Endothelial cell of umbilical vein (primary cell): ENCODE measurements at regions not wholly inside any gene's neighbourhood (a gene's known extent, or its start where the extent isn't known, plus 50 kb on each side); places are given as distances from the start of the nearest gene placed in this dataset.

ENCODE experiments used
- BruUV-seq: library from RNA; stranded (reverse); fragments of 400-500 nt; replicated peaks from 2 replicates; lab custom pipeline; 2021; lab: Mats Ljungman, UMichigan
- CTCF ChIA-PET: fragments of 300-600, 350-600 bp; sonication (Branson Sonifier 250); formaldehyde crosslinking; loops from one replicate; lab custom pipeline; 2021; ENCODE audit warnings: antibody characterized with exemption, inconsistent platforms; lab: Charles Lee
- POLR2A ChIA-PET: fragments of 300-600, 350-600 bp; sonication (Branson Sonifier 250); formaldehyde crosslinking; loops from one replicate; lab custom pipeline; 2021; ENCODE audit warnings: antibody characterized with exemption, inconsistent platforms; lab: Charles Lee
- DNase-seq: peaks from one replicate; pipeline ENCODE4 v3.0.0-alpha.2; 2011; ENCODE audit warnings: low read depth, low spot score
- FAIRE-seq: peaks from 2 replicates; lab custom pipeline; 2011; peaks lifted over from hg19 to GRCh38; lab: Jason Lieb, UNC
- H2AFZ ChIP-seq: 2 replicates; pipeline ENCODE4 v1.6.0; 2012; ENCODE audit warnings: low read depth, low read length, control low read depth, inconsistent platforms
- H3K27ac ChIP-seq: 2 replicates; pipeline ENCODE4 v1.5.1; 2011; ENCODE audit warnings: low read depth, mild to moderate bottlenecking, control low read depth, low read length, moderate library complexity; ENCODE audit not compliant: insufficient read depth
- H3K27me3 ChIP-seq, 2 experiments: 2 replicates each; pipeline versions ENCODE4 v1.6.0 to v1.6.1; 2011; ENCODE audit warnings: low read length in 2 of 2, mixed read lengths in 1 of 2; ENCODE audit not compliant: control insufficient read depth in 2 of 2, insufficient read depth in 2 of 2
- H3K36me3 ChIP-seq, 2 experiments: 2 replicates in 1 of 2; 3 replicates in 1 of 2; pipeline ENCODE4 v1.5.1; 2011; ENCODE audit warnings: low read length in 2 of 2, mild to moderate bottlenecking in 1 of 2, moderate library complexity in 1 of 2; ENCODE audit not compliant: control insufficient read depth in 2 of 2, insufficient read depth in 2 of 2; ENCODE audit errors: extremely low read depth in 1 of 2
- H3K4me1 ChIP-seq: 3 replicates; pipeline ENCODE4 v1.5.1; 2011; ENCODE audit warnings: mild to moderate bottlenecking, low read length; ENCODE audit not compliant: control insufficient read depth, insufficient read depth; ENCODE audit errors: extremely low read depth
- H3K4me2 ChIP-seq: 2 replicates; pipeline ENCODE4 v1.6.1; 2011; ENCODE audit warnings: low read length, control low read depth, mixed read lengths; ENCODE audit not compliant: insufficient read depth
- H3K4me3 ChIP-seq, 3 experiments: fragments of 200-600 bp in 1 of 3; sonication (generic), shearing (Covaris generic) in 1 of 3; replicated peaks in 1 of 3; 2 replicates each; pipeline ENCODE4 v1.5.1; 2011 to 2016; ENCODE audit warnings: control low read depth in 3 of 3, low read length in 3 of 3, mild to moderate bottlenecking in 2 of 3, inconsistent platforms in 1 of 3, low read depth in 1 of 3, moderate library complexity in 1 of 3; ENCODE audit not compliant: insufficient read depth in 1 of 3
- H3K79me2 ChIP-seq: 2 replicates; pipeline ENCODE4 v1.6.0; 2012; ENCODE audit warnings: low read length, inconsistent platforms; ENCODE audit not compliant: control insufficient read depth, insufficient read depth
- H3K9ac ChIP-seq: replicated peaks from 2 replicates; pipeline ENCODE3; 2011; ENCODE audit warnings: low read length, control low read depth; ENCODE audit not compliant: insufficient read depth; ENCODE audit errors: extremely low read depth
- H3K9me1 ChIP-seq: replicated peaks from 3 replicates; pipeline ENCODE4 v1.6.0; 2011; ENCODE audit warnings: mild to moderate bottlenecking, low read length; ENCODE audit not compliant: control insufficient read depth, insufficient read depth; ENCODE audit errors: extremely low read depth
- H3K9me3 ChIP-seq: replicated peaks from 2 replicates; pipeline ENCODE4 v1.5.1; 2012; ENCODE audit warnings: low read length, inconsistent platforms; ENCODE audit not compliant: control insufficient read depth, insufficient read depth
- H4K20me1 ChIP-seq: replicated peaks from 2 replicates; pipeline ENCODE3; 2011; ENCODE audit warnings: mild to moderate bottlenecking, low read length; ENCODE audit not compliant: control insufficient read depth, insufficient read depth; ENCODE audit errors: extremely low read depth
- EZH2 ChIP-seq: IDR thresholded peaks from 2 replicates; pipeline ENCODE4 v1.6.1; 2012; ENCODE audit warnings: borderline replicate concordance, low read depth, mild to moderate bottlenecking, moderate library complexity, low read length, inconsistent platforms; ENCODE audit not compliant: severe bottlenecking
- FOS ChIP-seq: IDR thresholded peaks from 2 replicates; pipeline ENCODE4 v1.6.1; 2011; ENCODE audit warnings: mild to moderate bottlenecking, low read length, moderate library complexity, borderline replicate concordance; ENCODE audit not compliant: insufficient read depth
- JUN ChIP-seq: IDR thresholded peaks from 2 replicates; pipeline ENCODE4 v1.6.1; 2011; ENCODE audit warnings: borderline replicate concordance, low read depth; ENCODE audit not compliant: insufficient read length, insufficient read depth
- MYC ChIP-seq: IDR thresholded peaks from one replicate; pipeline ENCODE4 v1.6.1; 2011; ENCODE audit warnings: mild to moderate bottlenecking, low read depth, low read length
- POLR2A ChIP-seq: IDR thresholded peaks from 2 replicates; pipeline ENCODE4 v1.6.1; 2012; ENCODE audit warnings: low read depth, mild to moderate bottlenecking, control low read depth, low read length
- POLR2AphosphoS5 ChIP-seq: IDR thresholded peaks from 2 replicates; pipeline ENCODE4 v1.6.1; 2012; ENCODE audit warnings: low read depth, mild to moderate bottlenecking, control low read depth, low read length, moderate library complexity; ENCODE audit not compliant: insufficient read depth
- dilution Hi-C: fragments of 300-500 bp; cut with MboI; formaldehyde crosslinking; loops from one replicate; pipeline ENCODE4 v1.15.0; 2019; ENCODE audit warnings: low sequenced_read_pairs; ENCODE audit not compliant: extremely low pct_ligation_motif_present
- intact Hi-C: fragments of 100-400 bp; cut with micrococcal nuclease; formaldehyde crosslinking; loops from one replicate; pipeline ENCODE4 v1.10.0; 2022
- TF ChIP-seq, protein P1 (sequence below): IDR thresholded peaks from 2 replicates; pipeline ENCODE4 v1.6.1; 2011; ENCODE audit not compliant: insufficient read depth, insufficient read length

DNA sequence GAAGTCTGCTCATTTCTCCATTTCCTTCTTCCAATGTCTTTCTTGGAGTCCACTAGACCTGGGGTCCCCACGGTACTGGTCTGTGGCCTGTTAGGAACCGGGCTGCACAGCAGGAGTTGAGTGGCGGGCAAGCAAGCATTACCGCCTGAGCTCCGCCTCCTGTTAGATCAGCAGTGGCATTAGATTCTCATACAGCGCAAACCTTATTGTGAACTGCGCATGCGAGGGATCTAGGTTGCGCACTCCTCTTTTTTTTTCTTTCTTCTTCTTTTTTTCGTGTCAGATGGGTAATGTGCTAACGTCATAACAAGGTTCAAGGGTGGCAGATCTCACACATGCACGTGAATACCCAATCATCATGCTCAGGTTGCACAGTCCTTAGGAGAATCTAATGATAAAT lies 53.1 kb upstream of the DLX2 start:
- no peak overlapping the region for H3K4me2 ChIP-seq
- H3K4me3 ChIP-seq: no peak overlapping the region
- H4K20me1 ChIP-seq: no peaks in the 10 kb centered on the region
- H3K4me1 ChIP-seq: no peaks in the 10 kb centered on the region
- no peaks in the 10 kb centered on the region for H3K9me1 ChIP-seq
- H3K9me3 ChIP-seq: no peaks in the 10 kb centered on the region
- peaks cover 15 to 20% of the 10 kb centered on the region in 2 experiments for H3K27me3 ChIP-seq
- intact Hi-C loops: no loop called here
- no peak overlapping the region for H3K9ac ChIP-seq
- no peaks in the 10 kb centered on the region for H3K36me3 ChIP-seq
- FAIRE-seq (no peak), DNase-seq (no peak)
- ChIA-PET CTCF (interaction anchor here (0.7 kb wide), 1 partner anchor 536 kb away, joined by 3 read pairs; no protein-coding TSS in a partner anchor), POLR2A (no interaction called here)
- no peak for TF ChIP-seq MYC
- no peak for TF ChIP-seq JUN
- TF ChIP-seq FOS: no peak
- no peak for TF ChIP-seq EZH2
- no peak for TF ChIP-seq POLR2A
- TF ChIP-seq, protein P1, sequence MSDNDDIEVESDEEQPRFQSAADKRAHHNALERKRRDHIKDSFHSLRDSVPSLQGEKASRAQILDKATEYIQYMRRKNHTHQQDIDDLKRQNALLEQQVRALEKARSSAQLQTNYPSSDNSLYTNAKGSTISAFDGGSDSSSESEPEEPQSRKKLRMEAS: no peak
- no peak for TF ChIP-seq POLR2AphosphoS5
- dilution Hi-C loops: no loop called here
- no peak overlapping the region for H3K27ac ChIP-seq
- no TSS peak for BruUV-seq
- no peak overlapping the region for H2AFZ ChIP-seq
- no peaks in the 10 kb centered on the region for H3K79me2 ChIP-seq

DNA sequence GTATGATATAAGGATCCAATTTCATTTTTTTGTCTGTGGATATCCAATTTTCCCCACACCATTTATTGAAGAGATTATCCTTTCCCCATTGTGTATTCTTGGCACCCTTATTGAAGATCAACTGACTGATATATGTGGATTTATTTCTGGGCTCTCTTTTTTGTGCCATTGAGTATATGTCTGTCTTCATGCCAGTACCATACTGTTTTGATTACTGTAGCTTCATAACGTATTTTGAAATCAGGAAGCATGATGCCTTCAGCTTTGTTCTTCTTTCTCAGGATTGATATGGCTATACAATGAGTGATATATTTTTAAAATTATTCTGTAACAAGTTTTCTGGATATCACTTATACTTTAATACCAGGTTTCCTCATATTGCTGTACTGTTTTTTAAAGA lies 58.1 kb upstream of the DLX2 start:
- Histone ChIP-seq H2AFZ (no peak overlapping the region), H4K20me1 (no peaks in the 10 kb centered on the region), H3K4me2 (no peak overlapping the region), H3K79me2 (no peaks in the 10 kb centered on the region), H3K9me1 (no peaks in the 10 kb centered on the region), H3K36me3 (no peaks in the 10 kb centered on the region), H3K4me3 (no peak overlapping the region), H3K27ac (no peak overlapping the region), H3K4me1 (no peaks in the 10 kb centered on the region), H3K27me3 (peaks cover 5 to 8% of the 10 kb centered on the region in 2 experiments), H3K9ac (no peak overlapping the region), H3K9me3 (no peaks in the 10 kb centered on the region)
- CTCF ChIA-PET: no interaction called here
- dilution Hi-C loops: no loop called here
- no peak for FAIRE-seq
- DNase-seq: no peak
- BruUV-seq: no TSS peak
- TF ChIP-seq JUN (no peak), EZH2 (no peak)
- POLR2A ChIA-PET: no interaction called here
- intact Hi-C loops: no loop called here
